Skeletal muscle cell (primary cell): ENCODE measurements at regions not wholly inside any gene's neighbourhood (a gene's known extent, or its start where the extent isn't known, plus 50 kb on each side); places are given as distances from the start of the nearest gene placed in this dataset.

Experiments used
- DNase-seq: peaks from one replicate; pipeline ENCODE4 v3.0.0-alpha.2; 2010; ENCODE audit warnings: low read depth
- H3K4me3 ChIP-seq: 2 replicates; pipeline ENCODE4 v1.5.1; 2011; ENCODE audit warnings: low read depth, mild to moderate bottlenecking, control low read depth, low read length, moderate library complexity

- no peak for DNase-seq
- H3K4me3 ChIP-seq = no peak overlapping the region
Measured at GRCh38 chr5:28927559-28928326, 1889.4 kb upstream of the CDH9 start.

- H3K4me3 ChIP-seq = no peak overlapping the region
- DNase-seq = no peak
Measured at GRCh38 chr5:28926422-28926821, 1888.0 kb upstream of the CDH9 start.

GRCh38 chr5:28917631-28918030 lies 1879.2 kb upstream of the CDH9 start:
- no peak overlapping the region for H3K4me3 ChIP-seq
- no peak for DNase-seq

GRCh38 chr5:28914297-28914696 lies 1875.9 kb upstream of the CDH9 start:
- no peak for DNase-seq
- no peak overlapping the region for H3K4me3 ChIP-seq

GRCh38 chr5:28903643-28904042 lies 1865.3 kb upstream of the CDH9 start:
- no peak for DNase-seq
- no peak overlapping the region for H3K4me3 ChIP-seq

- H3K4me3 ChIP-seq = no peak overlapping the region
- no peak for DNase-seq
Measured at GRCh38 chr5:28896949-28897348, 1858.6 kb upstream of the CDH9 start.

- DNase-seq = no peak
- no peak overlapping the region for H3K4me3 ChIP-seq
Measured at GRCh38 chr5:28880936-28881335, 1842.5 kb upstream of the CDH9 start.

GRCh38 chr5:28877050-28877449 lies 1838.7 kb upstream of the CDH9 start:
- DNase-seq = no peak
- no peak overlapping the region for H3K4me3 ChIP-seq

GRCh38 chr5:28864006-28864405 lies 1825.6 kb upstream of the CDH9 start:
- no peak for DNase-seq
- H3K4me3 ChIP-seq = no peak overlapping the region

GRCh38 chr5:28862860-28863196 lies 1824.4 kb upstream of the CDH9 start:
- H3K4me3 ChIP-seq = no peak overlapping the region
- no peak for DNase-seq

- no peak overlapping the region for H3K4me3 ChIP-seq
- no peak for DNase-seq
Measured at GRCh38 chr5:28862137-28862859, 1823.9 kb upstream of the CDH9 start.

- no peak overlapping the region for H3K4me3 ChIP-seq
- DNase-seq = no peak
Measured at GRCh38 chr5:28855626-28856025, 1817.2 kb upstream of the CDH9 start.

GRCh38 chr5:28850320-28850921 lies 1812.0 kb upstream of the CDH9 start:
- DNase-seq = no peak
- no peak overlapping the region for H3K4me3 ChIP-seq

GRCh38 chr5:28831042-28831441 lies 1792.7 kb upstream of the CDH9 start:
- H3K4me3 ChIP-seq = no peak overlapping the region
- DNase-seq = no peak

GRCh38 chr5:28823231-28823630 lies 1784.8 kb upstream of the CDH9 start:
- DNase-seq = no peak
- H3K4me3 ChIP-seq = no peak overlapping the region

GRCh38 chr5:28822071-28822470 lies 1783.7 kb upstream of the CDH9 start:
- no peak overlapping the region for H3K4me3 ChIP-seq

GRCh38 chr5:28810751-28811136 lies 1772.4 kb upstream of the CDH9 start:
- no peak for DNase-seq
- H3K4me3 ChIP-seq = no peak overlapping the region

More at GRCh38 chr5:28822071-28822470, 1783.7 kb upstream of the CDH9 start:
- no peak for DNase-seq

GRCh38 chr5:28809811-28810750 lies 1771.7 kb upstream of the CDH9 start:
- DNase-seq = no peak
- H3K4me3 ChIP-seq = no peak overlapping the region

- no peak for DNase-seq
Measured at GRCh38 chr5:28808967-28809810, 1770.8 kb upstream of the CDH9 start.

More at GRCh38 chr5:28808967-28809810, 1770.8 kb upstream of the CDH9 start:
- H3K4me3 ChIP-seq = no peak overlapping the region
